ENCODE measurements at regions not wholly inside any gene's neighbourhood (a gene's known extent, or its start where the extent isn't known, plus 50 kb on each side); places are given as distances from the start of the nearest gene placed in this dataset.

GRCh38 chr2:16394986-16395550, 270.6 kb downstream of the CYRIA start:
- TF ChIP-seq CTCF (IDR thresholded peaks at IDR 0.05) (no peak), ZFX (IDR thresholded peaks at IDR 0.05; ENCODE audit: borderline replicate concordance) (no peak)

Measured in 22Rv1 (cell line).